DMS 273 treated with DMSO at 0.1 percent for 48 hours (cell line): ENCODE measurements at regions not wholly inside any gene's neighbourhood (a gene's known extent, or its start where the extent isn't known, plus 50 kb on each side); places are given as distances from the start of the nearest gene placed in this dataset.

Experiments used
- DNase-seq: peaks from one replicate; lab custom pipeline; 2025; lab: John Stamatoyannopoulos, UW

- no peak for DNase-seq
Observed at GRCh38 chr2:129728035-129728972, 251.2 kb upstream of the RAB6C start.

GRCh38 chr2:129729011-129729410 lies 250.5 kb upstream of the RAB6C start:
- DNase-seq = no peak

DNA sequence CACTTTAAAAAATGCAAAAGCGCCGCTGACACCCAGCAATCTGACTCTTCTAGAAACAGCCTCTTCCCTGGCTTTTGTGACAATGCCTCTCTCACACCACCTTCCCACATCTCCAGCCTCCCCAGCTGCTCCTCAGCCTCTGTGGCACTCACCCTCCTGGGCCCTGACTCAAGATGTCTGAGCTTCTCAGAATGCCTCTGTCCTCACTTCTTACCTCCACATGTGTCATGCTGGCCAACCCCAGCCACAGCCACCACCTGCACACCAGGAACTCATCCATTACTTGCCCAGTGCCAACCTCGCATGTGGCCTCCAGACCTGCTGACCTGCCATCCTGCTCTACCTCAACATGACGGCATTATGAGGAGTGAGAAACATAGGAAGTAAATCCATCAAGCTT lies 249.8 kb upstream of the RAB6C start:
- no peak for DNase-seq

- no peak for DNase-seq
Observed at GRCh38 chr2:129730979-129731378, 248.5 kb upstream of the RAB6C start.

DNA sequence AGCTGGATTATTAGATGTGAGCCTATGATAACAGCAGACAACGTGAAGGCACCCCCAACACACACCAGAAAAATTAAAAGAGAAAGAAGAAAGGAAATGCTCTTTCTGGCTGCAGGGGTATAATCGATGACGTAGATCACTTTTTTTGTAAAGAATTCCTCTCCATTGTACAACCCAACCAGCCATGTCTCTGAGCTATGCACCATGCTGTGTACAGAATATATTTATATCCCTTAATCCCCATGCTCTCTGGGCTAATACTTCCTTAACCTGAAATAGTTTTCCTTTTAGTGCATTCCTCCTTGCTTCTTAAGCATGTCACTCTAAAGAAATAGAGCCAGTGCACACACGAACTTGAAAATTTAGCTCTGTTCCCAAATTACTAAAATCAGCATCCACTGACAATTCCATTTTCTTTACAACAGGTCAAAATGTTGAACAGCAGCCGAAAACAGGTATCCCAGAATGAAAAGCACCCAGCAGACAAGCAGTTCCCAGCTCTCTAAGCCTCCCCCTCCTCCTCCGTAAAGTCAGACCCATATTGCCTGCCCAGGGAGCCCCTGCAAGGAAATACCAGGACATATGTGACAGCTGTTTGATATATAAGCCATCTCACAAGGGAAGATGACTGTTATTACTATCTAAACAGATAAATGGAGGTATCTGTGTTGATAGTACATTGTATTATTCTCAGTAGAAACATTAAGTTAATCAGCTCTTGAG lies 247.4 kb upstream of the RAB6C start:
- no peak for DNase-seq

DNA sequence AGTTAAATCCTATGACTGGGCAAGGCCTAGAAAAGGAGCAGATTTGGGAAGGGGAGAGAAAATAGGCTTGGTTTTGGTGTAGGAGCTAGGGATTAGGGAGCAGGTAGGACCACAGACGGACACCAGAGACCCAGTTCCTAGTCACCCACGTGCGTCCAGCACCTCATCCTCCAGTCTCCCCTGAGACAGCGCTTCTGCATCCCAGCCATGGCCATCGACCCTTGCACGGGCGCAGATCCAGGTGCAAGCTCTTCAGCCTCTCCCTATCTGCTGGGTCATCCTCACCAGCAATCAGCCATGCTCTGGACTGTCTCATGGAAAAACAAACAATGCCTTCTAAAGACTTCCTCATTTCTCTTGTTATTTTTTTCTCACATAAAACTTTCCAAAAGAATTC lies 246.8 kb upstream of the RAB6C start:
- no peak for DNase-seq

DNA sequence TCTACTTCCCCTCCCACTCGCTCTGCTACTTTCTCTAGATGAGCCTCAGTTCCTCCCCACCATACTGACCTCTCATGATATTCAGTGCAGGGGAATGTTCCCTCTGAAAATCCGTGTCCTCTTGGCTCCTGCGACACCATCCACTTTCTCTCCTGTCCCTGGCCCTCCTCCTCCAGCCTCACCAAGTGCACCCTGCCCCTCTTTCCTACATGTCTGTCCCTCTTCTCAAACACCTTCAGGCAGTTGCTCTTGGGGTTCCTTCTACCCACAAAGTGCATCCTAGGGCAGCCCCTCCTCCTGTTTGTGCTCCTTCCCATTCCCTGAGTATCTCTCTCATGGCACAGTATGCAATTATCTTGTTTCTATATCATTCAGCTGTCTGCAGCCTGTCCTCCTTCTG lies 246.4 kb upstream of the RAB6C start:
- DNase-seq = no peak

DNA sequence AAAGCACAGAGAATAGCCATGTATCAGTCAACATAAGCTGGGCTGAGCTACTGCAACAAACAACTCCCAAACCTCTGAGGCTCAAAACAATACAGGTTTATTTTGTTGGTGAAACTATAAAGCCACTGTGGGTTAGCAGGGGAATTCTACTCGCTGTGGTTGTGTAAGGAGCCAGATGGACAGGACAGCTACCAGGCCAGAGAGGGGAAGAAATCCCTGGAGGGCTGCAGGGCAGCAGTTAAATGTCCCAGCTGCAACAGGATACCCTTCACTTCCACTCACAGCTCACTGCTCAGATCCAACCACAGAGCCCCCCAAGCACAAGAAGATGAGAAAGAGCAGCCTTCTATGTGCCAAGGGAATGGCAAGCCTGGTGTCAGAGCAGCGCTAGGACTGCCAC lies 245.9 kb upstream of the RAB6C start:
- DNase-seq = no peak

DNA sequence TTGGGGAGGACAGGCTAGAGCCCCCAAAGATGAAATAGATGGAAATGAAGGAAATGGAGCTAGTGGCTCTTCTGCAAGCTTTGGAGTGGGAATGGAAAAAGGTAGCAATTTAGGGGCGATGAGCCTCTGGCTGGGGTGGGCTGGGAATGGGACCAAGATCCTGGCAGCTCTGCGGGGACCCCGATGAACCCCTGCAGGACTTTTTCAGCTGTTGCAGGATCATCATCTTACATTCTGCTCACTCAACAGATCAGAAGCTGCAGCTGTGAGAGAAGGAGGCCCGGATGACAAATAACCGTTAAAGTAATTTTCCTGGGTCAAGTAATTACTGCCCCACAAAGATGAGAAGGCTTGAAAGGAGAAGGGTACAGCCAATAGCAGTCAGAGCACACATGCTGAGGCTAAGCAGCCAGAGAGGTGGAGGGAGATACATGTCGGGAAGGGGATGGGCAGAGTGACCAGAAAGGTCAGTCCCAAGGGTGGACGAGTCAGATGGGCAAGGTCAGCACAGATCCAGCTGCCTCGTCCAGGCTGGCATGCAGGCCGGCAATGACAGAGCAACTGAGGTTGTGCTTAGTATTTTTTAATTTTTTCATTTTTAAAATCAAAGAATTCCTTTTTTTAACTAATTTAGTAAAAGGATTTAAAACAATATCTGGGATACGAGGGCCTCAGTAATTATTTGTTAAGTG lies 245.0 kb upstream of the RAB6C start:
- no peak for DNase-seq

- DNase-seq = no peak
Observed at GRCh38 chr2:129735576-129735975, 243.9 kb upstream of the RAB6C start.

GRCh38 chr2:129737660-129738527 lies 241.6 kb upstream of the RAB6C start:
- DNase-seq = no peak

- DNase-seq = no peak
Observed at GRCh38 chr2:129738799-129739198, 240.7 kb upstream of the RAB6C start.

GRCh38 chr2:129740504-129740903 lies 239.0 kb upstream of the RAB6C start:
- DNase-seq = no peak

- DNase-seq = no peak
Observed at GRCh38 chr2:129741165-129741564, 238.3 kb upstream of the RAB6C start.

DNA sequence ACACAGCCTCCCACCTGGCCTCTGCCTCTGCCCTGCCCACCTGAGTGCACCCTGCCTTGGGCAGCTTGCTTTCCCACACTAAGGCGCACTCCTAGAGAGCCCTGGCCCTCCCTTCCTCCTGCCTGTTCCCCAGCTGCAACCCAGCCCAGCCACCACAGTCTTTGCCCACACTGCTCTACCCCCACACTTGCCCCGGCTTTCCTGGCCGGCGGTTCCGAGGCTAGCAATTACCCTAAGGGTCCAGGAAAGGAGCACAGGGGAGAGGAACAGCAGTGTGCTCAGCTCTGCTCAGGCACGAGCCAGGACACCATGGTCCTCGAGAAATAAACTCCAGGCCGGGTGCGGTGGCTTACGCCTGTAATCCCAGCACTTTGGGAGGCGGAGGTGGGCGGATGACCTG lies 237.8 kb upstream of the RAB6C start:
- DNase-seq = no peak

DNA sequence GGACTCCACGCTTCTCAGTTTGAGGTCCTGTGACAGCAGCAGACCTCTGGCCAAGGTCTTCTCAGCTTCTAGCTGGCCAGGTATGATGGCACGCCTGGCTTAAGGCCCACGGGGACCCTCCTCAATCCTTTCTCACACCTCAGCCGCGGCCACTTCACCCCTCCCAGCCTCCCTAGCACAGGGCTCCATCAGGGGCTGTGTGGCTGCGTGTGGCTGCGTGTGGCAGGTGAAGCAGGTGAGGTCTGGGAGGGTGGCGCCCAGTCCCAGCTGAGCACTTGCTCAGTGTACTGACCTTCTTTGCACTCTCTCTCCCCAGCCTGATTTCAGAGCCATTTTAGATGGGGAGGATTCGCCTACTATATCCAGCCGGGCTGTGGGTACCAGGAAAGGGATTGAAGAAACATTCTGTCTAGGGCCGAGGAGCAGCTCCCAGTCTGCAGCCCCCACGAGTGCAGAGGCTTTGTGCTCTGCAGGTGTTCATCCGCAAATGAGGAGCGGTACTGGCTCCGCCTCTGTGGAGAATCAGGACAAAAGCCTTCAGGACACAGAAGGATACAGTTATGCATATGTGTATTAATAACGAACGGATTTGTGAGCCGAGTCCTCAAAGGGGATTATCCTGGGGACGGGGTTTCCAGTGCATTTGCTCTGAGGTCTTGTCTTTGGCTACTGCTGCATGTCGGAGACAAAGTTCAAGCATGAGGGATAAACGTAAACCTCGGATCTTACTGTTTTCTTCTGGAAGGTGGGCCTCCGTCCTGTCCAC lies 236.9 kb upstream of the RAB6C start:
- no peak for DNase-seq

DNA sequence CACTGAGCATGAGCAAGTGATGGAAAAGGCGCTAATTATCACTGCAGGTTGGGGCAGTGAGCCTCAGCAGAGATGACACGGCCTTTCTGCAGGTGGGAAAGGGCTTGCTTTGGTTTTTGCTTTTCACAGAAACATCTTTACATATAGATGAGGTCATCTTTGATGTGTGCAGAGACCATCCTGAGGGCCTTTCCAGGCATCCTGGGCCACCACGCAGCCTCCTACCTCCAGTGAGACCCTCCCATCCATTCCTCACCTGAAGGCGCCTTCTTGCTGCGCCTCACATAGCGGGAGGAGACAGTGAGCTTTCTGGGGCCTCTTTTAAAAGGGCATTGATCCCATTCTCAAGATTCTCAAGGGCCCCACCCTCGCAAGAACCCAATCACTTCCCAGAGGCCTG lies 235.3 kb upstream of the RAB6C start:
- no peak for DNase-seq

DNA sequence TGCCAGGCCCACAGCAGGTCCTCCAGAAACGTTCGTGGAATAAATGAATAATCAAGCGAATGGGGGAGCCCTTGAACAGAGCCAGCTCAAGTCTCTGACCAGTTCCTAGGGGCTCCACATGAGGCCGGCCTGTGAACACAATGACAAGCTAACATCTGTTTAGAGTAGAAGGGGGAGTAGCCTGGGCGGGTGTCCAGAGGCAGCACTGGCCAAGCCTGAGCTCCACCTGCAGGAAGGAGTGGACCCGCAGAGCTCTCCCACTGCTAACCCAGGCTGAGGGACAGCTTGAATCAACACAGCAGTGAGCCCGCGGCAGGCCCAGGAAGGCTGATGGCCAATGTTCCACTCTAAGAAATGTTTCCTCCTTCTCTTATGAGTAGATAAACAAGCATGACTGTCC lies 234.8 kb upstream of the RAB6C start:
- no peak for DNase-seq

- DNase-seq = no peak
Observed at GRCh38 chr2:129747500-129748125, 231.9 kb upstream of the RAB6C start.

GRCh38 chr2:129748250-129748649 lies 231.2 kb upstream of the RAB6C start:
- no peak for DNase-seq

DNA sequence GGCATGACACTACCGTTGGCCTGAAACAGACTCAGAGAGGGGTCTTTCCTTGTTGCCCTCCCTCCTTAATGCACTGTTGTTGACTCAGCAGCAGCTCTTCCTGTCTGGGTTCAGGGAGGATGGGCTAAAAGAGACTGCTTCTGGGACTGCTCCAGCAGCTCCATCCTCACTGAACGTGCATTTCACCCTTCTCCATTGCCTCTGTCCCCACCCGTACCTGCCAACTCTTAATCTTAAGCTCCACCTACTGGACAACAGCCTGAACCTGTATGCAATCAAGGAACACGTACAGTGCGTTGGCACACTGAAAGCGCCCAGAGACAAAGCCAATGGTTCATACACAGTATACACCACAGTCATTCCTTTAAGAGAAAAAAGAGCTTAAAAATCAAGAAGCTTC lies 230.8 kb upstream of the RAB6C start:
- no peak for DNase-seq
